ENCODE measurements at regions not wholly inside any gene's neighbourhood (a gene's known extent, or its start where the extent isn't known, plus 50 kb on each side); places are given as distances from the start of the nearest gene placed in this dataset.

- no peak for TF ChIP-seq CTCF (conservative IDR thresholded peaks at IDR 0.05)
- TF ChIP-seq EZH2 (IDR thresholded peaks at IDR 0.05; ENCODE audit: low read depth): no peak
These were observed 405.2 kb upstream of the CNKSR2 start for GRCh38 chrX:20968996-20969395.

All from PC-9 (cell line).